ENCODE measurements at regions not wholly inside any gene's neighbourhood (a gene's known extent, or its start where the extent isn't known, plus 50 kb on each side); places are given as distances from the start of the nearest gene placed in this dataset.

DNA sequence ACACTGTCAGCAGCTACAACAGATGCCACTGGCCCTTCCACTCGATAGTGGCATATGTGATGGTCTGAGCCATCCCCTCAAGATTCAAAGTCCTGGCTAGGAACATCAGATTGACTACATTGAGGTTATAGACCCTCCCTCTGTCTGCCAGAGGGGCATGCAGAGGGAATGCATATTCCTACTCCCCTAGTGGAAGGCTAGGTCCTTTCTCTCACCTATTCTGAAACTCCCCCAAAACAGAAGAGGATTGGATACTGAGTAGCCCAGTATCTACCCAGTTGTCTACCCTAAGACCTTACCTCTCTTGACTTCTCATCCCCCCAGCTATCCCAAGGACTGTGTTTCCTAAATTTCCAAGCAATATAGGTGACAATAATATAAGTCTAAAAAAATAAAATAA is 78.5 kb upstream of the PDE4D start:
- no peak overlapping the region for H3K4me3 ChIP-seq (ENCODE audit: low read depth, poor library complexity, severe bottlenecking)
- intact Hi-C loops (cut with DNase I; ENCODE audit: low total_unique reads): no loop called here
- DNase-seq (ENCODE audit: low spot score in 2 of 2): no peak
- 94 to 100% methylated on average over 1 of the region's 1 CpG for WGBS, 2 donors
- TF ChIP-seq POLR2A (IDR thresholded peaks at IDR 0.05) (no peak), CTCF (IDR thresholded peaks at IDR 0.05) (no peak)

GRCh38 chr5:59959330-59959729 is 65.8 kb upstream of the PDE4D start:
- WGBS, 2 donors: 84 to 88% methylated on average over 1 of the region's 1 CpG
- DNase-seq (ENCODE audit: low spot score in 2 of 2): no peak
- intact Hi-C loops (cut with DNase I; ENCODE audit: low total_unique reads): no loop called here
- TF ChIP-seq CTCF (IDR thresholded peaks at IDR 0.05): no peak
- no peak overlapping the region for H3K4me3 ChIP-seq (ENCODE audit: low read depth, poor library complexity, severe bottlenecking)

DNA sequence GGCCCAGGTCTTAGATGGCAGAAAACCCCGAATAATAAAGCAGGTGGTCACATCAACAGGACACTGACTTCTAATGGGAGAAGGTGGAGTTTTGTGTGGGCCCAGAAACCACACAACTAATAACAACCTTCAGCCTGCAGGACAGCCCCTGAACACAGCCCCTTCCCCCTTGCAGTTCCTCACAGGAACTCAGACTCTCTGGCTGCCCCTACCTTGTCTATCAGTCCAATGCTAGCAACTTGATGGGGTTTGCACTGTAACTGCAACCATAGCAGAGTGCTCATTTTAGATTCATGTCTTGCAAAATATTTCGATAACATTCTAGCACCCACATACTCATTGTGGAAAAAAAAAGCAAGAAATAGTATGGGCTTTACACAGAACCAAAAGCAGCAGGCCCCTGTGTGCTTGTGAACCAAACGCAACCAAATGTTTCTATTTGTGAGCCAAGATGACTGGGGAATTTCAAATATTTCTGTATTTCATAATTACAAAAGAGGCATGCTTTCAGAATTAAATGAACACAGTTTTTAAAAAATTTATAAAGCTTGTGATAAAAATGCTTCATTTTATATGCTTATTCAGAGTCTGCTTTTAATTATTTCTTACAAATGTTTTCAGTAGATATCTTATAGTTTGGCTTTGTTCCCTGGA is 62.7 kb upstream of the PDE4D start:
- DNase-seq (ENCODE audit: low spot score in 2 of 2): no peak
- 75 to 79% methylated on average over 3 of the region's 3 CpGs for WGBS, 2 donors
- H3K4me3 ChIP-seq (ENCODE audit: low read depth, poor library complexity, severe bottlenecking): no peak overlapping the region
- intact Hi-C loops (cut with DNase I; ENCODE audit: low total_unique reads): no loop called here
- no peak for TF ChIP-seq CTCF (IDR thresholded peaks at IDR 0.05)
- TF ChIP-seq POLR2A (IDR thresholded peaks at IDR 0.05): no peak

DNA sequence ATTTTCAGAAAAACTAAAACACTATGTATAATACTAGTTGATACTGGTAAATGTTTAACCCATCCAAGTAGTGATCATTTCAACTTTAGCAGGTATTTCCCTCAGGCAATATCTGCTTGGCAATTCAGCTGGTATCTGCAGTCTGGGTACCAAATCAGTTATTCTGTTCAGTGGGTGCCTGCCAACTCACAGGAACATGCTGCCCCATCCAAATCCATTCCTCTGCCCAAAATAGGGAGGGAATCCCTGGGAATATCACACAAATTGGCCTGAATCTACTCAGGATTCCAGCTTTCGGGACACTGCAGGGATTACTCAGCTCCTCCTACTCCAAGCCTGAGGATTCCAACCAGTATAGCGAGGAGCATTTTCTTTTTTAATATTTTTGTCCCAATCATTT is 61.7 kb upstream of the PDE4D start:
- H3K4me3 ChIP-seq (ENCODE audit: low read depth, poor library complexity, severe bottlenecking): no peak overlapping the region
- TF ChIP-seq POLR2A (IDR thresholded peaks at IDR 0.05) (no peak), CTCF (IDR thresholded peaks at IDR 0.05) (no peak)
- WGBS, 2 donors: 38 to 46% methylated on average over 2 of the region's 2 CpGs
- intact Hi-C loops (cut with DNase I; ENCODE audit: low total_unique reads): no loop called here
- no peak for DNase-seq (ENCODE audit: low spot score in 2 of 2)

DNA sequence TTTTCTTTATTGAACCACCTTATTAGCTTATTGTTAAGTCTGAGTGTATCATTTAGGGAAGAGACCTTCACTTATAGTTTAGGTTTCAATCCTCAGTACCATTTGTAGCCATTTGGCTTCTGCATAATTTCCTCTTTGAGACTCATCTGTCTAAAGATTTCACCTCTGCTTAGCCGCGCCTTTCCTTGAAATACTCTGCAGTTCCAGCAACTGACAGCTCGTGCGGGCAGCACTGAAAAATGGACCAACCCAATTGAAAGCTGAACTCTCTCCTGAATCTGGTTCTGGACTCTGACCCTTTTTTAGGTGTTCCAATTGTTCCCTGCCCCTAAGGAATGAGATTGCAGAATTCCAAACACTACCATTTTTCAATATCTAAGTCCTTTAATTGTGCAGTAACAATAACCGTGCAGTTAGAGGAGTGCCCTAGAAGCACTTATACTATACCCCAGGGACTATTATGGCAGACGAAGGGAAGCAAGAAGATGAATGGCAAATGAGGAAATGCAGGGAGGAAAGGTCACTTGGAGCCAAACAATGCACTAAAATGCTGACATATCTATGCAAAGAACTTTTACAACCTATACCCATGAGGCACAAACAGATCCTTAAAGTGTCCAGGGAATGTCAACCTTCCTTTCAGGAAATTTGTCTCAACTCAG is 50.1 kb upstream of the PDE4D start:
- intact Hi-C loops (cut with DNase I; ENCODE audit: low total_unique reads): no loop called here
- TF ChIP-seq POLR2A (IDR thresholded peaks at IDR 0.05) (no peak), CTCF (IDR thresholded peaks at IDR 0.05) (no peak)
- WGBS, 2 donors: 78 to 80% methylated on average over 6 of the region's 6 CpGs
- no peak overlapping the region for H3K4me3 ChIP-seq (ENCODE audit: low read depth, poor library complexity, severe bottlenecking)
- DNase-seq (ENCODE audit: low spot score in 2 of 2): no peak
